ENCODE measurements at regions not wholly inside any gene's neighbourhood (a gene's known extent, or its start where the extent isn't known, plus 50 kb on each side); places are given as distances from the start of the nearest gene placed in this dataset.
A peak's percentile ranks its signal among the peaks of the same experiment; 100 is the strongest.
"Not testable (repeated sequence)": the region's sequence is repeated elsewhere in the genome, so short reads cannot be mapped to it uniquely, and the experiment has no call there.

GRCh38 chr13:24931450-24932251 lies 164.3 kb upstream of the PABPC3 start:
- DNase-seq, result no peak
- Histone ChIP-seq H3K27me3 (ENCODE audit: control insufficient read depth in 2 of 2, insufficient read depth in 2 of 2, low read length in 2 of 2) (no peaks in the 10 kb centered on the region), H3K36me3 (ENCODE audit: control insufficient read depth in 2 of 3, insufficient read depth in 3 of 3, low read length in 3 of 3) (no peaks in the 10 kb centered on the region), H3K27ac (ENCODE audit: low read depth, low read length) (no peak overlapping the region), H3K4me3 (ENCODE audit: low read length) (no peak overlapping the region), H3K9me3 (ENCODE audit: control insufficient read depth in 2 of 3, low read length in 3 of 3) (no peaks in the 10 kb centered on the region), H3K4me1 (ENCODE audit: control insufficient read depth in 2 of 2, insufficient read depth in 2 of 2, low read length in 2 of 2) (no peaks in the 10 kb centered on the region)
- peaks cover 0 to 3% (median 0%) of the 10 kb centered on the region in 7 donors for H3K4me1 Mint-ChIP-seq
- peak overlapping the region in 1 of 9 donors; percentile 7 for H3K27ac Mint-ChIP-seq
- no peak overlapping the region for H3K4me3 Mint-ChIP-seq
- no peak for ATAC-seq
- ChIA-PET CTCF (no interaction called here), POLR2A (no interaction called here)
- intact Hi-C loops (cut with micrococcal nuclease), result no loop called here
- peaks cover 0 to 3% (median 0%) of the 10 kb centered on the region in 5 donors for H3K36me3 Mint-ChIP-seq
- peaks cover 32 to 68% (median 42%) of the 10 kb centered on the region in 5 donors for H3K27me3 Mint-ChIP-seq
- peaks cover 0 to 2% (median 0%) of the 10 kb centered on the region in 11 donors for H3K9me3 Mint-ChIP-seq

- H3K4me3 Mint-ChIP-seq; H3K9me3 Mint-ChIP-seq; H3K36me3 Mint-ChIP-seq; H3K27me3 ChIP-seq (ENCODE audit: control insufficient read depth in 2 of 2, insufficient read depth in 2 of 2, low read length in 2 of 2); H3K4me1 Mint-ChIP-seq; CTCF ChIA-PET; H3K4me1 ChIP-seq (ENCODE audit: control insufficient read depth in 2 of 2, insufficient read depth in 2 of 2, low read length in 2 of 2); H3K36me3 ChIP-seq (ENCODE audit: control insufficient read depth in 2 of 3, insufficient read depth in 3 of 3, low read length in 3 of 3); H3K27ac ChIP-seq (ENCODE audit: low read depth, low read length); POLR2A ChIA-PET; H3K9me3 ChIP-seq (ENCODE audit: control insufficient read depth in 2 of 3, low read length in 3 of 3); DNase-seq; H3K27ac Mint-ChIP-seq; intact Hi-C loops (cut with micrococcal nuclease); H3K4me3 ChIP-seq (ENCODE audit: low read length): not testable (repeated sequence)
- H3K27me3 Mint-ChIP-seq, result peaks cover 41 to 64% (median 52%) of the 10 kb centered on the region in 5 donors
- ATAC-seq, result peak; percentile 34
These were observed 162.6 kb upstream of the PABPC3 start for GRCh38 chr13:24933106-24934023.

- DNase-seq; H3K9me3 Mint-ChIP-seq; intact Hi-C loops (cut with micrococcal nuclease); H3K4me1 Mint-ChIP-seq; H3K27me3 ChIP-seq (ENCODE audit: control insufficient read depth in 2 of 2, insufficient read depth in 2 of 2, low read length in 2 of 2); CTCF ChIA-PET; H3K9me3 ChIP-seq (ENCODE audit: control insufficient read depth in 2 of 3, low read length in 3 of 3); H3K27ac ChIP-seq (ENCODE audit: low read depth, low read length); H3K4me3 ChIP-seq (ENCODE audit: low read length); H3K4me3 Mint-ChIP-seq; H3K27ac Mint-ChIP-seq; POLR2A ChIA-PET; H3K4me1 ChIP-seq (ENCODE audit: control insufficient read depth in 2 of 2, insufficient read depth in 2 of 2, low read length in 2 of 2); H3K36me3 ChIP-seq (ENCODE audit: control insufficient read depth in 2 of 3, insufficient read depth in 3 of 3, low read length in 3 of 3); ATAC-seq; H3K36me3 Mint-ChIP-seq: not testable (repeated sequence)
- H3K27me3 Mint-ChIP-seq, result peaks cover 41 to 59% (median 55%) of the 10 kb centered on the region in 5 donors
These were observed 161.9 kb upstream of the PABPC3 start for GRCh38 chr13:24934024-24934385.

- DNase-seq (no peak), ATAC-seq (no peak)
- Mint-ChIP-seq H3K4me3 (no peak overlapping the region), H3K36me3 (peaks cover 0 to 10% (median 0%) of the 10 kb centered on the region in 5 donors), H3K27ac (no peak overlapping the region), H3K9me3 (peaks cover 0 to 9% (median 0%) of the 10 kb centered on the region in 11 donors), H3K4me1 (no peaks in the 10 kb centered on the region), H3K27me3 (peaks cover 15 to 33% (median 24%) of the 10 kb centered on the region in 5 donors)
- ChIA-PET POLR2A (no interaction called here), CTCF (no interaction called here)
- Histone ChIP-seq H3K9me3 (ENCODE audit: control insufficient read depth in 2 of 3, low read length in 3 of 3) (no peaks in the 10 kb centered on the region), H3K36me3 (ENCODE audit: control insufficient read depth in 2 of 3, insufficient read depth in 3 of 3, low read length in 3 of 3) (no peaks in the 10 kb centered on the region), H3K4me1 (ENCODE audit: control insufficient read depth in 2 of 2, insufficient read depth in 2 of 2, low read length in 2 of 2) (no peaks in the 10 kb centered on the region), H3K27ac (ENCODE audit: low read depth, low read length) (no peak overlapping the region), H3K27me3 (ENCODE audit: control insufficient read depth in 2 of 2, insufficient read depth in 2 of 2, low read length in 2 of 2) (no peaks in the 10 kb centered on the region), H3K4me3 (ENCODE audit: low read length) (no peak overlapping the region)
- intact Hi-C loops (cut with micrococcal nuclease), result no loop called here
These were observed 157.0 kb upstream of the PABPC3 start for GRCh38 chr13:24938966-24939365.

GRCh38 chr13:24941023-24941713 lies 154.8 kb upstream of the PABPC3 start:
- CTCF ChIA-PET; H3K4me1 ChIP-seq (ENCODE audit: control insufficient read depth in 2 of 2, insufficient read depth in 2 of 2, low read length in 2 of 2); ATAC-seq; POLR2A ChIA-PET; H3K27ac Mint-ChIP-seq; H3K27ac ChIP-seq (ENCODE audit: low read depth, low read length); H3K27me3 ChIP-seq (ENCODE audit: control insufficient read depth in 2 of 2, insufficient read depth in 2 of 2, low read length in 2 of 2); H3K4me3 ChIP-seq (ENCODE audit: low read length); H3K9me3 Mint-ChIP-seq; H3K4me3 Mint-ChIP-seq; H3K36me3 ChIP-seq (ENCODE audit: control insufficient read depth in 2 of 3, insufficient read depth in 3 of 3, low read length in 3 of 3); H3K36me3 Mint-ChIP-seq; H3K9me3 ChIP-seq (ENCODE audit: control insufficient read depth in 2 of 3, low read length in 3 of 3); intact Hi-C loops (cut with micrococcal nuclease); H3K4me1 Mint-ChIP-seq; DNase-seq: not testable (repeated sequence)
- peaks cover 14 to 34% (median 25%) of the 10 kb centered on the region in 5 donors for H3K27me3 Mint-ChIP-seq

- Mint-ChIP-seq H3K27me3 (peaks cover 14 to 25% (median 19%) of the 10 kb centered on the region in 5 donors), H3K4me1 (no peaks in the 10 kb centered on the region), H3K4me3 (no peak overlapping the region), H3K36me3 (peaks cover 0 to 3% (median 0%) of the 10 kb centered on the region in 5 donors), H3K27ac (no peak overlapping the region), H3K9me3 (peaks cover 0 to 6% (median 0%) of the 10 kb centered on the region in 11 donors)
- no peak for ATAC-seq
- intact Hi-C loops (cut with micrococcal nuclease), result no loop called here
- Histone ChIP-seq H3K9me3 (ENCODE audit: control insufficient read depth in 2 of 3, low read length in 3 of 3) (no peaks in the 10 kb centered on the region), H3K27ac (ENCODE audit: low read depth, low read length) (no peak overlapping the region), H3K36me3 (ENCODE audit: control insufficient read depth in 2 of 3, insufficient read depth in 3 of 3, low read length in 3 of 3) (no peaks in the 10 kb centered on the region), H3K27me3 (ENCODE audit: control insufficient read depth in 2 of 2, insufficient read depth in 2 of 2, low read length in 2 of 2) (no peaks in the 10 kb centered on the region), H3K4me3 (ENCODE audit: low read length) (no peak overlapping the region), H3K4me1 (ENCODE audit: control insufficient read depth in 2 of 2, insufficient read depth in 2 of 2, low read length in 2 of 2) (no peaks in the 10 kb centered on the region)
- POLR2A ChIA-PET, result no interaction called here
- CTCF ChIA-PET, result no interaction called here
- no peak for DNase-seq
These were observed 152.8 kb upstream of the PABPC3 start for GRCh38 chr13:24943136-24943535.
